Epithelial cell of proximal tubule (primary cell): ENCODE measurements at regions not wholly inside any gene's neighbourhood (a gene's known extent, or its start where the extent isn't known, plus 50 kb on each side); places are given as distances from the start of the nearest gene placed in this dataset.

Experiments
- DNase-seq: peaks from one replicate; pipeline ENCODE4 v3.0.0-alpha.2; 2011; ENCODE audit warnings: low read depth
- H3K4me3 ChIP-seq: 2 replicates; pipeline ENCODE4 v1.5.1; 2011; ENCODE audit warnings: low read depth, mild to moderate bottlenecking, low read length
- TF ChIP-seq, protein P1 (sequence below): conservative IDR thresholded peaks from 2 replicates; pipeline ENCODE4 v1.5.1; 2012; ENCODE audit warnings: low read depth, mild to moderate bottlenecking, low read length

GRCh38 chr12:24060089-24060488, 110.6 kb upstream of the SOX5 start:
- TF ChIP-seq, protein P1, sequence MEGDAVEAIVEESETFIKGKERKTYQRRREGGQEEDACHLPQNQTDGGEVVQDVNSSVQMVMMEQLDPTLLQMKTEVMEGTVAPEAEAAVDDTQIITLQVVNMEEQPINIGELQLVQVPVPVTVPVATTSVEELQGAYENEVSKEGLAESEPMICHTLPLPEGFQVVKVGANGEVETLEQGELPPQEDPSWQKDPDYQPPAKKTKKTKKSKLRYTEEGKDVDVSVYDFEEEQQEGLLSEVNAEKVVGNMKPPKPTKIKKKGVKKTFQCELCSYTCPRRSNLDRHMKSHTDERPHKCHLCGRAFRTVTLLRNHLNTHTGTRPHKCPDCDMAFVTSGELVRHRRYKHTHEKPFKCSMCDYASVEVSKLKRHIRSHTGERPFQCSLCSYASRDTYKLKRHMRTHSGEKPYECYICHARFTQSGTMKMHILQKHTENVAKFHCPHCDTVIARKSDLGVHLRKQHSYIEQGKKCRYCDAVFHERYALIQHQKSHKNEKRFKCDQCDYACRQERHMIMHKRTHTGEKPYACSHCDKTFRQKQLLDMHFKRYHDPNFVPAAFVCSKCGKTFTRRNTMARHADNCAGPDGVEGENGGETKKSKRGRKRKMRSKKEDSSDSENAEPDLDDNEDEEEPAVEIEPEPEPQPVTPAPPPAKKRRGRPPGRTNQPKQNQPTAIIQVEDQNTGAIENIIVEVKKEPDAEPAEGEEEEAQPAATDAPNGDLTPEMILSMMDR = no peak
- no peak overlapping the region for H3K4me3 ChIP-seq
- DNase-seq = no peak

DNA sequence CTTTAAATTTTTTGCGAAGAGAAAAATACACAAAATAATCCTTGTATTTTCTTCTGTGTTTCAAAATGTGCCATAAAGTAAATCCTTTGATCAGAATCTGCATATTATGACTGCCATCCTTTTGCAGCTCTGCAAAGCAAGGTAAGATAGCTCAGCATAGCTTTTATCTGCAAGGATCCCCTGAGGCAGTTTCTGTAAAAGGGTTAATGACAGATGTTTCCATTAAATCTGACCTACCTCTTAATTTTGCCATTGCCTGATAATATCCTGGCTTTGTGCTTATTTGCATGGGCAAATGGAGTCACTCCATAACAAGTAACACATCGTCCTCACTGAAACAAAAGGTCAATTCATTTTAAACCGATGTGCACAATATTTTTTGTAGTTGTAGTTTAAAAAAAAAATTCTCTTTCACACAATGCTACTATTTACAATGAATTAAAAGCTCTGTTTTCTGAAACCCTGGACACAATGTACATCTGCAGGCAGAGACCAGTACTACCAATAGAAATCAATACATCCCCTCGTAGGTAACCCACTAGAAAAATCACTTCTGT, 108.5 kb upstream of the SOX5 start:
- DNase-seq = no peak
- H3K4me3 ChIP-seq = no peak overlapping the region
- TF ChIP-seq, protein P1 = no peak

DNA sequence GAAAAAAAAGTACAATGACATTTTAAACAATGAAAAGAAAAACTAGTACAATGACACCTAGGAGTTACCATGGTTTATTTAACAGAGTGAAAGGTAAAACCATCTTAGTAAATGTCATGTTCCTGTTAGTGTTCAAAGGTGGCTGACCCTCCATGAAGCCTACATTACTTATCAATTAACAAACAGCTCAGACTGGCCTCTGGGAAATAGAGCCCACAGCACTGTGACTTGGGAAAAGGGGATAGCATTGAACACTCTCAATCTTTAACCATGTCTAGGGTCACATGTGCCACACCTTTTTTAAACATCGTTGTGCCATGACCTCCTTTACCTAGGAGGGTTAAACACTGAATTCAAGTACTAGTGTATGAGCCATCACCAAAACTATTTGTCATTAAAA, 106.3 kb upstream of the SOX5 start:
- no peak overlapping the region for H3K4me3 ChIP-seq
- TF ChIP-seq, protein P1 = no peak
- no peak for DNase-seq

DNA sequence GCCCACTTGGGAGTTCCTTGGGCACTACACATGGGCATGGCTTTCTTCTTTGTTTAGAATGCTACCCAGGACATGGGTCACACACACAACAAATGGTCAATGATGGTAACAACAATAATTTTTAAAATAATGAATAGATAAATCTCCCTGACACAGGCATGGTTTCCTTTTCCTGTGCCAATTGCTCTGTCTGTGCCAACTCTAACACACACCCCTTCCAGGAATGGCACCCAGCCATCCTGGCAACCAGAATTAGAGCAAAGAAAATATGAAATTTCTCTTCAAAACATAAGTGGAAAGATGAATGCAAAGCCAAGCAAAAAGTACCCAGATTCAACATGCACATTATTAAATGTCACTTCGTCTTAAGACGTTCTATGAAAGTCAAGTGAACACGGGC, 104.9 kb upstream of the SOX5 start:
- TF ChIP-seq, protein P1 = no peak
- no peak for DNase-seq
- H3K4me3 ChIP-seq = no peak overlapping the region

- DNase-seq = no peak
- H3K4me3 ChIP-seq = no peak overlapping the region
- TF ChIP-seq, protein P1 = no peak
Observed at GRCh38 chr12:24049728-24050127, 100.3 kb upstream of the SOX5 start.

- TF ChIP-seq, protein P1 = no peak
- DNase-seq = no peak
- no peak overlapping the region for H3K4me3 ChIP-seq
Observed at GRCh38 chr12:24049101-24049500, 99.6 kb upstream of the SOX5 start.

GRCh38 chr12:24048446-24048845, 99.0 kb upstream of the SOX5 start:
- TF ChIP-seq, protein P1 = no peak
- DNase-seq = no peak
- no peak overlapping the region for H3K4me3 ChIP-seq
